WI38 (cell line): ENCODE measurements at regions not wholly inside any gene's neighbourhood (a gene's known extent, or its start where the extent isn't known, plus 50 kb on each side); places are given as distances from the start of the nearest gene placed in this dataset.

Experiments used
- H3K4me3 ChIP-seq: 2 replicates; pipeline ENCODE4 v1.5.1; 2011; ENCODE audit warnings: low read depth, mild to moderate bottlenecking, control low read depth, low read length
- TF ChIP-seq, protein P1 (sequence below): IDR thresholded peaks from 2 replicates; pipeline ENCODE4 v1.5.1; 2012; ENCODE audit warnings: low read depth, mild to moderate bottlenecking, control low read depth, low read length

DNA sequence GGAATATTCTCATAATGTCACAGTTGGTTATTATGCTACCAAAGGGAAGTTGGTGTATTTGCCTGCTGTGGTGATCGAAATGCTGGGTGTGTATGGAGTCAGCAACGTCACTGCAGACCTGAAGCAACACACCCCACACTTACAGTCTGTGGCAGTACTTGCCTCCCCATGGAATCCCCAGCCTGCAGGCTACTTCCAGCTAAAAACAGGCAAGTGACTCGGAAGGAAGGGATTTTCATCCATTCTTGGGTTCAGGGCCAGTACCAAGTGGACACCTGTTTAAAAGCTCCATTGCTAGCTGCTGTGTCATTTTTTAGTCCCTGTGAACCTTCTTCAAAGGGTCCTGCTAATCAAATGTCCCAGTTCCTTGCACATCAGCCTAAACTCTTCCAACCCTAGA lies 149.6 kb downstream of the C11orf91 start:
- H3K4me3 ChIP-seq, result no peak overlapping the region
- TF ChIP-seq, protein P1, sequence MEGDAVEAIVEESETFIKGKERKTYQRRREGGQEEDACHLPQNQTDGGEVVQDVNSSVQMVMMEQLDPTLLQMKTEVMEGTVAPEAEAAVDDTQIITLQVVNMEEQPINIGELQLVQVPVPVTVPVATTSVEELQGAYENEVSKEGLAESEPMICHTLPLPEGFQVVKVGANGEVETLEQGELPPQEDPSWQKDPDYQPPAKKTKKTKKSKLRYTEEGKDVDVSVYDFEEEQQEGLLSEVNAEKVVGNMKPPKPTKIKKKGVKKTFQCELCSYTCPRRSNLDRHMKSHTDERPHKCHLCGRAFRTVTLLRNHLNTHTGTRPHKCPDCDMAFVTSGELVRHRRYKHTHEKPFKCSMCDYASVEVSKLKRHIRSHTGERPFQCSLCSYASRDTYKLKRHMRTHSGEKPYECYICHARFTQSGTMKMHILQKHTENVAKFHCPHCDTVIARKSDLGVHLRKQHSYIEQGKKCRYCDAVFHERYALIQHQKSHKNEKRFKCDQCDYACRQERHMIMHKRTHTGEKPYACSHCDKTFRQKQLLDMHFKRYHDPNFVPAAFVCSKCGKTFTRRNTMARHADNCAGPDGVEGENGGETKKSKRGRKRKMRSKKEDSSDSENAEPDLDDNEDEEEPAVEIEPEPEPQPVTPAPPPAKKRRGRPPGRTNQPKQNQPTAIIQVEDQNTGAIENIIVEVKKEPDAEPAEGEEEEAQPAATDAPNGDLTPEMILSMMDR, result no peak

DNA sequence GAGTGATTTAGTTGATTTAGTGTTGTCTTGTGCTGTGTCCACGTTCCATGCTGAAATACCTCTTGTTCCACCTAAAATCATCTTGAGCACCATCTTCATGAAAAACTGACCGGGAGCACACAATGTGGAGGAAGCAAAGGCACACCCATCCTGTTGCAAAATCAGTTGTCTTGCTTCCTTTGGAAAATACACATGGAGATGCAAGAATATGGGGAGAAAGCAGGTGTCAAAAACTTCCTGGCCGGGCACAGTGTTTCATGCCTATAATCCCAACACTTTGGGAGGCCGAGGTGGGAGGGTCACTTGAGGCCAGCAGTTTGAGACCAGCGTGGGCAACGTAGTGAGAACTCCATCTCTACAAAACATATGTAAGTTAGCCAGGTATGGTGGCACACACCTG lies 151.1 kb downstream of the C11orf91 start:
- H3K4me3 ChIP-seq, result no peak overlapping the region
- TF ChIP-seq, protein P1, result no peak

DNA sequence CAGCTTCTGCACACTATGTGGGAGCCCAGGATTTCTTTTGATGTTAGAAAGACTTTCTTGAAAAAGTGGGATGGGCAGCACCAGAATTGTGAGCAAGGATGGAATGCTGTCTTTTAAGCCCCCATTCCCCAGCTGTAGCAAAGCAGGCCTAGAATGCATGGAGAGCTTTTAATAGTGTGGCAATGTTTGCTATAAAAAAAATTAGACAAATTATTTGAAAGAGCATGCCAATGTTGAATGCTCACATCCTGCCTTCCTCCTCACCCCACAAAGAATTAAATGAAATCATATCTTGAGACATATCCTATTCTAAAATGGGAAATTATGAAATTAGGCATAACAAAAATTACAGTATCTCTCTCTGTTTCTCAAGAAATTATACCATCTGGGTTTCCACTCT lies 154.7 kb downstream of the C11orf91 start:
- no peak overlapping the region for H3K4me3 ChIP-seq
- TF ChIP-seq, protein P1, result no peak

DNA sequence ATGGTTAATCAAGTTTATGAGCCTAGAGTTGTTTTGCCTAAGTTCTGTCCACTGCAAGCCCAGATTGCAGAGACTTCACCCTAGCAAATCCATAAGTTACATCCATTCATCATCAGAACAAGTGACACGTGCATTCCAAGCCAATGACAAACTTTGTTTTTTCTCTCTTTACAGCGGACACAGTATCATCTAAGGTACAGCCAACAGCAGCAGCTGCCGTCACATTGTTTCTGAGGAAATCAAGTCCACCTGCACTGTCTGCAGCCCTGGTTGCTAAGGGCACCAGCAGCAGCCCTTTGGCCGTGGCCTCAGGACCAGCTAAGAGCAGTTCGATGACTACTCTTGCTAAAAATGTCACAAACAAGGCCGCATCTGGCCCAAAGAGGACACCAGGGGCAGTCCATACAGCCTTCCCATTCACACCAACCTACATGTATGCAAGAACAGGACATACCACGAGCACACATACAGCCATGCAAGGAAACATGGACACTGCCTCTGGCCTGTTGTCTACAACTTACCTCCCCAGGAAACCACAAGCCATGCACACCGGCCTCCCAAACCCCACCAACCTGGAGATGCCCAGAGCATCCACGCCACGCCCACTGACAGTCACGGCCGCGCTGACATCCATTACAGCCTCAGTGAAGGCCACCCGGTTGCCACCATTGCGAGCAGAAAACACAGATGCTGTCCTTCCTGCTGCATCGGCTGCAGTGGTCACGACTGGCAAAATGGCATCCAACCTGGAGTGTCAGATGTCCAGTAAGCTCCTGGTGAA lies 155.8 kb downstream of the C11orf91 start:
- no peak overlapping the region for H3K4me3 ChIP-seq
- TF ChIP-seq, protein P1, result no peak

DNA sequence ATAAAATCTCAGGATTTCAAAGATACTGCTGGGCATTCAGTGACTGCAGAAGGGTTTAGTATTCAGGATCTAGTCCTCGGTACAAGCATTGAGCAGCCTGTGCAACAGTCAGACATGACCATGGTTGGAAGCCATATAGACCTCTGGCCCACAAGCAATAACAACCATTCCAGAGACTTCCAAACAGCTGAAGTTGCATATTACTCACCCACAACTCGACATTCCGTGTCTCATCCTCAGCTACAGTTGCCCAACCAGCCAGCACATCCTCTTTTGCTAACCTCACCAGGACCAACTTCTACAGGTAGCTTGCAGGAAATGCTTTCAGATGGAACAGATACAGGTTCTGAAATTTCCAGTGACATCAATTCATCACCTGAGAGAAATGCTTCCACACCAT lies 156.8 kb downstream of the C11orf91 start:
- TF ChIP-seq, protein P1, result no peak
- H3K4me3 ChIP-seq, result no peak overlapping the region

DNA sequence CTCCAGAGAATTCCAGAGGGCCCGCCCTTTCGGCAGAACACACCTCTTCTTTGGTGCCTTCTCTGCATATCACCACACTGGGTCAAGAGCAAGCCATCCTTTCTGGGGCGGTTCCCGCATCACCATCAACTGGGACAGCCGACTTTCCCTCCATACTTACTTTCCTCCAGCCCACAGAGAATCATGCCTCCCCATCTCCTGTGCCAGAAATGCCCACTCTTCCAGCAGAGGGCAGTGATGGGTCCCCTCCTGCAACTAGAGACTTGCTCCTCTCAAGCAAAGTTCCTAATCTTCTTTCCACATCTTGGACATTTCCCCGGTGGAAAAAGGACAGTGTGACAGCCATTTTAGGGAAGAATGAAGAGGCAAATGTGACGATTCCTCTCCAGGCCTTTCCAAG lies 157.7 kb downstream of the C11orf91 start:
- H3K4me3 ChIP-seq, result no peak overlapping the region
- TF ChIP-seq, protein P1, result peak; percentile 69

- no peak overlapping the region for H3K4me3 ChIP-seq
- TF ChIP-seq, protein P1, result no peak
Observed at GRCh38 chr11:33540946-33541915, 159.4 kb downstream of the C11orf91 start.
